Muscle of arm (tissue), 1 donor: ENCODE measurements at regions not wholly inside any gene's neighbourhood (a gene's known extent, or its start where the extent isn't known, plus 50 kb on each side); places are given as distances from the start of the nearest gene placed in this dataset.
"Not testable (repeated sequence)": the region's sequence is repeated elsewhere in the genome, so short reads cannot be mapped to it uniquely, and the experiment has no call there.

Experiments used
- DNase-seq: peaks from one replicate; pipeline ENCODE4 v3.0.0-alpha.2; 2013

DNA sequence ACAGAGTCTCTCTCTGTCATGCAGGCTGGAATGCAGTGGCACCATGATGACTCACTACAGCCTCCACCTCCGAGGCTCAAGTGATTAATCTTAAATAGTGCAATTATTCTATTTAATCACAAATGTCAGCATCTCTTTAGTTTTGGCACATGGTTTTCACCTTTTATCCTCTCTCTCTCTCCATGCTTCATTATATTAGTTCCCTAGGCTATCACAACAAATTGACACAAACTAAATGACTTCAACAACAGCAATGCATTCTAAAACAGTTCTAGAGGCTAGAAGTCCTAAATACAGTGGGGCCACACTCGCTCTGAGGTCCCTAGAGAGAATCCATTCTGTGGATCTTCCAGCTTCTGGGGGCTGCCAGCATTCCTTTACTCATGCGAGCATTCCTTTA lies 178.2 kb upstream of the ZNG1F start:
- DNase-seq, result not testable (repeated sequence)

DNA sequence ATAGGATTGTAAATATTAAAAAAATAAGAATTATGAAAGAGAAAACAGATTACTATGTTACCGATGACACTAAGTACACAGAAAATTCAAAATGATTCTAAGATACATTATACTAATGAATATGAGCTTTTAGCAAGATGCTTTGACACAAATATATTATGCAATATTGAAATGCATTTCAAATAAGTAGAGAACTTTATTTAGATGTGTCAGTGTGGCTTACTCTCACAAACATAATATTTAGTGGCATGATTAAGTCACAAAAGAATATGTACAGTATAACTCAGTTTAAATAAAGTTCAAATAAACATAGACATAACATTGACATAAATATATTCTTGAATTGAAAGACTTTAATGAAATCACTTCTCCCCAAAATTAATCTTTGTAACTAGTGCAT lies 172.7 kb upstream of the ZNG1F start:
- DNase-seq, result not testable (repeated sequence)

DNA sequence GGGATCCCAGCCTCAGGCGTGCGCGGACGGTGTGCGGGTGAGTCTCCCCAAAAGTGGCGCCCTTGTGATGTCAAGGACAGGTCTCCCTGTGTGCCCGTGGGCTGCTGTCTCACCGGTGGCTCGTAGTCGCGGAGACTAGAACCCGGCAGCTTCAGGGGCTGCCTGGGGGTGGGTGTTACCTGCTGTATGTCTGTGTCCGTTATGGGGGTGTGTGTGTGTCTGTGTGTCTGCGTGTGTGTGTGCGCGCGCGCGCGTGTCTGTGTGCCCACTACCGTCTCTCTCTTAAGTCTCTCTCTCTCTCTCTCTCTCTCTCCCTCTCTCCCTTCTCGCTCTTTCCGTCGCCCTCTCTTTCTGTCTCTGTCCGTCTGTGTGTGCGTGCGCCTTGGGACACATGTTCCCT lies 170.0 kb upstream of the ZNG1F start:
- DNase-seq, result peak; percentile 38

DNA sequence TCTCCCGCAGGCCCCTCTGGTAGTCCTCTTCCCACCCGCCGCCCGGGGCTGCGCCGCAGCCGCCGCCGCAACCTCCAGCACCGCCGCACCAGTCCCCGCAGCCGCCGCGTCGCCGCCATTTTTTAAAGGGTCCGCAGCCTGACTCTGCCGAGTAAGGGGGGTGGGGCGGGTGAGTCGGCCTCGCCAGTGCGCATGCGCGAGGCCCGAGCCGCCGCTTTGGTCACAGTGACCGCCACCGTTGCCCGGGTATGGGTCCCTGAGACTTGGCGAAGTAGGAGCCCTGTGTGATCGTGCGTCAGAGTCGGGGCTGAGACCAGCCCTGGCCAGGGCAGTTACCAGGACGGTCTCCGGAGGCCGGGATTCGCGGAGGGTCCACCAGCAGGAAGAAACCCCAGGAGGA lies 169.6 kb upstream of the ZNG1F start:
- peak; percentile 81 for DNase-seq

DNA sequence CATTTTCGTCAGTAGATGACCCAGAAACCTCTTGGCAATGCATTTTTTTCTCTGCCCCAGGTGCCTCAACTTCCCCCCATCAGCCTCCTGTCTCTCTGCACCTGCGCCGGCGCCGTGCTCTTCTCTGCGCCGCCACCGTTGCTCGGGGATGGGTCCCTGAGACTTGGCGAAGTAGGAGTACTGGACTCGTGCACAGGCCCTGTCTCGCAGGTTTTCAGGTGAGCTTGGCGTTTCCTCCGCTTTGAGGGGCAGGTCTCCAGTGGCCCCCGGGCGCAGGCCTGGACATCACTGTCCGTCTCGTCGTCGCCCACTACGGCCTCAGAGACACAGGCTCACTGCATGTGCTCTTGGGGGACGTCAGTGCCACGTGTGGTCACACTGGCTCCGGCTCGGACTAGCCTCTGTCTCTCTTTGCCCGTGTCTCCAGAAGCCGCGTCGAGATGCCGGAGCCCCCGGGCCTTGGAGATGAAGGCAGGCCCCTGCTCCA lies 168.8 kb upstream of the ZNG1F start:
- not testable (repeated sequence) for DNase-seq

DNA sequence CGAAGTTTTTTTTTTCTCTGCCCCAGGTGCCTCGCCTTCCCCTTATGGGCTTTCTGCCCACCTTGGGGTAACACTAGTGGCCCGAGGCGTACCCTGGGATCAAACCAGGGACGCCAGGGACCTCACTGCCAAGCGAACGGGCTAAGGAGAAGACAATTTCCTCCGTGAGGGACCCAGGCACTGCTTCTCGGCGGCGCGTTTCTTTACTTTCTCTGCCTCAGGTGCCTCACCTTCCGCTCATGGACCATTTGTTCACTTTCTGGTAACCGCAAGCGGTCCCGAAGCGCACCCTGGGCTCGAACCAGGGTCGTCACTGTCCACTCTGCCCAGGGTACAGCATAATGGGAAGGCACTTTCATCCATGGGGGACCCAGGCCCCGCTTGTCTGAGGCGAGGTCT lies 168.2 kb upstream of the ZNG1F start:
- DNase-seq, result not testable (repeated sequence)

DNA sequence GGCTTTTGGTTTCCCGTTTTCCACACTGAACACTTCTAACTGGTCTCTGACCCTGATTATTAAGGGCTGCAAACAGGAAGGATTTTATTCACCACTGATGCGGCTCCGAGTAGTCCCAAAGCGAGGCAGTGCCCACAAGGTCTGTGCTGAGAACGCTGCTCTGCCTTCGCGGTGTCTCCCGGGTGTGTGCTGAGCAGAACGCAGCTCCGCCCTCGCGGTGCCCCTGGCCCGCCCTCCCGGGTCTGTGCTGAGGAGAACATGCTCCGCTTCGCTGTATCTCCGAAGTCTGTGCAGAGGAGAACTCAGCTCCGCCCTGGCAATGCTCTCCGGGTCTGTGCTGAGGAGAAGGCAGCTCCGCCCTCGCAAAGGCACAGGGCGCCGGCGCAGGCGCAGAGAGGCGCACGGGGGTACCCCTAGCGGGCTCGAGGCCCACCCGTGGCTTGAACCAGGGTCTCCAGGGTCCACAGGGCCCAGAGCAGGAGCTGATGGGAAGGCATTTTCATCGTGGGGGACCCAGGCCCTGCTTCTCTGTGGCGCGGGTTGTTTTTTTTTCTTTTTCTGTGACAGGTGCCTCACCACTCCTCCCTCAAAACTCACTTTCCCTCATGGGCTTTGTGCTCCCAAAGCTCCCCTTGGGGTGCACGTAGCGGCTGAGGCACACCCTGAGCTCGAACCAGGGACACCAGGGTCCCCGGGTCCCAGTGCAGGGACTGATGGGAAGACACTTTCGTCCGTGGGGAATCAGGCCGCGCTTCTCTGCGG lies 167.7 kb upstream of the ZNG1F start:
- peak; percentile 41 for DNase-seq

DNA sequence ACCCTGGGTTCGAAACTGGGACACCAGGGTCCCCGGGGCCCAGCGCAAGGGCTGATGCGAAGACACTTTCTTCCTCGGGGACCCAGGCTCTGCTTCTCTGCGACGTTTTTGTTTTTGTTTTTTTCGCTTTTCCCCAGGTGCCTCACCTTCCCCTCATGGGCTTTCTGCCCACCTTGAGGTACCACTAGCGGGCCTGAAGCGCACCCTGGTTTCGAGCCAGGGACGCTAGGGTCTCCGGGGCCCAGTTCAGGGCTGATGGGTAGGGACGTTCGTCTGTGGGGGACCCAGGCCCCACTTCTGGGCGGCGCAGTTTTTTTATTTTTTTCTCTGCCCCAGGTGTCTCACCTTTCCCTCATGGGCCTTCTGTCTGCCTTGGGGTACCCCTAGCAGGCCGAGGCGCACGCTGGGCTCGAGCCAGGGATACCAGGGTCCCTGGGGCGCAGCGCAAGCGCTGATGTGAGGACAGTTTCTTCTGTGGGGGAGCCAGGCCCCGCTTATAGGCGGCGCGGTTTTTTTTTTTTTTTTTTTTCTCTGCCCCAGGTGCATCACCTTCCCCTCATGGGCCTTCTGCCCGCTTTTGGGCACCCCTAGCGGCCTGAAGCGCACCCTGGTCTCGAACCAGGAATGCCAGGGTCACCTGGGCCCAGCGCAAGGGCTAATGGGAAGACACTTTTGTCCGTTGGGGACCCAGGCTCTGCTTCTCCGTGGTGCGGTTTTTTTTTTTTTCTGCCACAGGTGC lies 166.8 kb upstream of the ZNG1F start:
- not testable (repeated sequence) for DNase-seq

DNA sequence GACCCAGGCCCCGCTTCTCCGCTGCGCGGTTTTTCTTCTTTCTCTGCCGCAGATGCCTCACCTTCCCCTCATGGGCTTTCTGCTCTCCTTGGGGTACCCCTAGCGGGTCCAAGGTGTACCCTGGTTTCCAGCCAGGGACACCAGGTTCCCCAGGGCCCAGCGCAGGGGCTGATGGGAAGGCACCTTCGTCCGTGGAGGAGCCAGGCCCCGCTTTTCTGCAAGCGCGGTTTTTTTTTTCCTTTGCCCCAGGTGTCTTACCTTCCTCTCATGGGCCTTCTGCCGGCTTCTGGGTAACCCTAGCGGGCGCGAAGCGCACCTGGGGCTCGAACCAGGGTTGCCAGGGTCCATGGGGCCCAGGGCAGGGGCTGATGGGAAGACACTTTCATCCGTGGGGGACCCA lies 165.9 kb upstream of the ZNG1F start:
- DNase-seq, result not testable (repeated sequence)

DNA sequence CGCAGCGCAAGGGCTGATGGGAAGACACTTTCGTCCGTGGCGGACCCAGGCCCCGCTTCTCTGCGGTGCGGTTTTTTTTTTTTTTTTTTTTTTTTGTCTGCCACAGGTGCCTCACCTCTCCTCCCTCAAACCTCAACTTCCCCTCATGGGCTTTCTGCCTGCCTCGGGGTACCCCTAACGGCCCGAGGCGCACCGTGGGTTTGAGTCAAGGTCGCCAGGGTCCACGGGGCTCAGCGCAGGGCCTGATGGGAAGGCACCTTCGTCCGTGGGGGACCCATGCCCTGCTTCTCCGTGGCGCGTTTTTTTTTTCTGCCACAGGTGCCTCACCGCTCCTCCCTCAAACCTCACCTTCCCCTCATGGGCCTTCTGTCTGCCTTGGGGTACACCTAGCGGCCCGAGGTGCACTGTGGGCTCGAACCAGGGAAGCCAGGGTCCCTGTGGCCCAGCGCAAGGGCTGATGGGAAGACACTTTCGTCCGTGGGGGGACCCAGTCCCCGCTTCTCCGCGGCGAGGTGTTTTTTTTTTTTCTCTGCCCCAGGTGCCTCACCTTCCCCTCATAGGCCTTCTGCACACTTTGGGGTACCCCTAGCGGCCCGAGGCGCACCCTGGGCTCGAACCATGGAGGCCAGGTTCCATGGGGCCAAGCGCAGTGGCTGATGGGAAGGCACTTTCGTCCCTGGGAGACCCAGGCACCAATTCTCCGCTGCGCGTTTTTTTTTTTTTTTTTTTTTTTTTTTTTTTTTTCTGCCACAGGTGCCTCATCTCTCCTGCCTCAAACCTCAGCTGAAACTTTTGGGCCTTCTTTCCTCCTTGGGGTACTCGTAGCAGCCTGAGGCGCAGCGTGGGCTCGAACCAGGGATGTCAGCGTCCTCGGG lies 165.2 kb upstream of the ZNG1F start:
- not testable (repeated sequence) for DNase-seq

DNA sequence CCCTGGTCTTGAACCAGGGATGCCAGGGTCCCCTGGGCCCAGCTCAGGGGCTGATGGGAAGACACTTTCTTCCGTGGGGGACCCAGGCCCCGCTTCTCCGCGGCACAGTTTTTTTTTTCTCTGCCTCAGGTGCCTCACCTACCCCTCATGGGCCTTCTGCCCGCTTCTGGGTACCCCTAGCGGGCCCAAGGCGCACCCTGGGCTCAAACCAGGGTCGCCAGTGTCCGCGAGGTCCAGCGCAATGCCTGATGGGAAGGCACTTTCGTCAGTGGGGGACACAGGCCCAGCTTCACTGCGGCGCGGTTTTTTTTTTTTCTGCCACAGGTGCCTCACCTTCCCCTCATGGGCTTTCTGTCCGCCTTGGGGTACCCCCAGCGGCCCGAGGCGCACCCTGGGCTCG lies 163.9 kb upstream of the ZNG1F start:
- not testable (repeated sequence) for DNase-seq

DNA sequence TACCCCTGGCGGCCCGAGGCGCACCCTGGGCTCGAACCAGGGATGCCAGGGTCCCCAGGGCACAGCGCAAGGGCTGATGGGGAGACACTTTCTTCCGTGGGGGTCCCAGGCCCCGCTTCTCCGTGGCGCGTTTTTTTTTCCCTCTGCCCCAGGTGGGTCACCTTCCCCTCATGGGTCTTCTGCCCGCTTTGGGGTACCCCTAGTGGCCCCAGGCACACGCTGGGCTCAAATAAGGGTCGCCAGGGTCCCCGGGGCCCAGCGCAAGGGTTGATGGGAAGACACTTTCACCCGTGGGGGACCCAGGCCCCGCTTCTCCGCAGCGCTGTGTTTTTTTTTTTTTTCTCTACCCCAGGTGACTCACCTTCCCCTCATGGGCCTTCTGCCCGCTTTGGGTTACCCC lies 163.3 kb upstream of the ZNG1F start:
- DNase-seq, result not testable (repeated sequence)

DNA sequence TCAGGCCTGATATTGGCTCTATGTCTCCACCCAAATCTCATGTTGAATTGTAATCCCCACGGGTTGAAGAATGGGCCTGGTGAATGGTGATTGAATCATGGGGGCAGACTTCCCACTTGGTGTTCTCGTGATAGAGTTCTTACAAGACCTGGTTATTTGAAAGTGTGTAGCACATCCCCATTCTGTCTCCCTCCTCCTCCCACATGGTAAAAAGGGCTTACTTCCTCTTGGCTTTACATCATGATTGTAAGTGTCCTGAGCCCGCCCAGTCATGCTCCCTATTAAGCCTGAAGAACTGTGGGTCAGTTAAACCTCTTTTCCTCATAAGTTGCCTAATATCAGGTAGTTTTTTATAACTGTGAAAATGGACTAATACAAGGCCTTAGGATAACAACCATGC lies 158.8 kb upstream of the ZNG1F start:
- not testable (repeated sequence) for DNase-seq

DNA sequence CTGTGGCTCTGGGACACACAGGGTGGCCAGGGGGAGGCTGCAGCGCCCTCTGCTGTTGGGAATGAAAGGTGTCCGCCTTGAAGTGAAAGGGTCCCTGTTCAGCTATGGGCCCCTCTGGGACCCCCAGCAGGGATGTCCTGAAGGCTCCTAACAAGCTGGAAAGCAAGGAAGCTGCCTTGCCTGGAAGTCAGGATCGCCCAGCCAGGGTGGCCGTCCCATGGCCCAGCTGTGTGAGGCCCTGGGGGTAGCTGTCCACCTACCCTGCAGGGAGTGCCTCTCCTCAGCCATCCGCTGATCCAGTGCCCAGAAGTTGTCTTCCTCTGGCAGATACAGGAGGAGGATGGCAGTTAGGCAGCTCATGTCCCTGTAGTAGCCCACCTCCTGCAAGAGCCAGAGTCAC lies 143.4 kb upstream of the ZNG1F start:
- DNase-seq, result not testable (repeated sequence)

DNA sequence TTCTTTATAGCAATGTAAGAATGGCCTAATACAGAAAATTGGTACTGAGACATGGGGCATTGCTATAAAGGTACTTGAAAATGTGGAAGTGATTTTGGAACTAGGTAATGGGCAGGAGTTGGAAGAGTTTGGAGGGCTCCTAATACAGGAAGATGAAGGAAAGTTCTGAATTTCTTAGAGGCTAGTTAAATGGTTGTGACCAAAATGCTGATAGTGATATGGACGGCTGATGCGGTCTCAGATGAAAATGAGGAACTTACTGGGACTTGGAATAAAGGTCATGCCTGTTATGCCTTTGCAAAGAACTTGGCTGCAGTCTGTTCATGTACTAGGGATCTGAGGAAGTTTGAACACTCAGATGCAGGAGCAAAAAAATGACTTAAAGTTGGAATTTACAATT lies 132.2 kb upstream of the ZNG1F start:
- DNase-seq, result not testable (repeated sequence)

DNA sequence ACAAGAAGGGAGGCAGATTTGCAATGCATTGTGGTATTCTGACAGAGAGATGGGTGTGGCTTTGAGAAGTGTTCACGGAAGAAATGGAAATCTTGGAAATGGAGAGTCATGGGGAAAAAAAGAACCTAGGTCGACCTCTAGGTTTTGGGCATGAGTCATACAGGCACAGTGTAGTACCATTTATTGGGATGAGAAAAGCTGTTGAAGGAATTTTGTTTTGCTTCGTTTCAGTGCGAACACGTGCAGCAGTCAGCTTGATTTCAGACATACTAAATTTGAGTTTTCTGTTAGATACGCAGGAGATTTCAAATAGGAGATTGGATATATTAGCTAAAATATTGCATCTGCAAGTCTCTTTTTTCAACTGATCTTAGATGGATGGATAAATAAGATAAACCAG lies 119.8 kb upstream of the ZNG1F start:
- DNase-seq, result not testable (repeated sequence)

DNA sequence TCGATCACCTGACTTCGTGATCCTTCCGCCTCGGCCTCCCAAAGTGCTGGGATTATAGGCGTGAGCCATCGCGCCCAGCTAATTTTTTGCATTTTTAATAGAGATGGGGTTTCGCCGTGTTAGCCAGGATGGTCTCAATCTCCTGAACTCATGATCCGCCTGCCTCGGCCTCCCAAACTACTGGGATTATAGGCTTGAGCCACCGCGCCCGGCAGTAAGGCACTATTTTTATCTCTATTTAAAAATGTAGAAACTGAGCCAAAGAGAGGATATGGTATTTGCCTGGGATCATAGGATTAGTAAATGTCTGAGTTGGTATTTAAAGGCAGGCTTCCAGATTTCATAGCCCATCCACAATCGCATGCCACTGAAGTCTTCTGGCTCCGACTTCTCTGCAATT lies 96.6 kb upstream of the ZNG1F start:
- DNase-seq, result not testable (repeated sequence)

DNA sequence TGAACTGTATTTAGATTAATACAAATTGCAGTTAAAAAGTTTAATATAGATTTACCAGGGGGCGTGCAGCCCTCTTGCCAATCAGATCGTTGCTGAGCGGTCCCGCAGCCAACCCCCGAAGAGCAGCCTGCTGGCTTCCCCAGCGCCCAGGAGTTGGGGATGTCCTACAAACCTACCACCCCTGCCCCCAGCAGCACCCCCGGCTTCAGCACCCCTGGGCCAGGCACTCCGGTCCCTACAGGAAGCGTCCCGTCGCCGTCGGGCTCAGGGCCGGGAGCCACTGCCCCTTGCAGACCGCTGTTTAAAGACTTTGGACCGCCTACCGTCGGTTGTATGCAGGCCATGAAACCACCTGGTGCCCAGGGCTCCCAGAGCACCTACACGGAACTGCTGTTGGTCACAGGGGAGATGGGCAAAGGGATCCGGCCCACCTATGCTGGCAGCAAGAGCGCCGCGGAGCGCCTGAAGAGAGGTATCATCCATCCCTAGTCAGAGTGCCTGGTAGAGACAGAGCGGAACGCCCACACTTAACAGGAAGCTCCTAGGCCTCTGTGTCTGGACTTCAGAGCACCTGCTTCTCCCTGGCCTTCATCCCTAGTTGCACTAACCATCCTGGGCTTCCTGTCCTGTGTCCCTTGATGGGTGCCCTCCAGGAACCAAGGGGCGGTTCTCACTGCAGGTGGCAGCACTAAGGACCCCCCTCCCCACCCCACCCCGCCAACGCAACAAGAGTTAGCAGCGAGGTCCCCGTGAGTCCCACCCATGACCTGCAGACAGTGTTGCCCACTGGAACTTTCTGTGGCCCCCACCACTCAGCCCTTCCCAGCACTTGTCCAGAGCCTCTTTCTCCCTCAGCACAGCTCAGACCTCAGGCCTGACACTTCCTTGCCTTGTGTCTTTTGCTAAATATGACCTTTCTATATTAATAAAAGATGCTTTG lies 91.5 kb upstream of the ZNG1F start:
- not testable (repeated sequence) for DNase-seq

DNA sequence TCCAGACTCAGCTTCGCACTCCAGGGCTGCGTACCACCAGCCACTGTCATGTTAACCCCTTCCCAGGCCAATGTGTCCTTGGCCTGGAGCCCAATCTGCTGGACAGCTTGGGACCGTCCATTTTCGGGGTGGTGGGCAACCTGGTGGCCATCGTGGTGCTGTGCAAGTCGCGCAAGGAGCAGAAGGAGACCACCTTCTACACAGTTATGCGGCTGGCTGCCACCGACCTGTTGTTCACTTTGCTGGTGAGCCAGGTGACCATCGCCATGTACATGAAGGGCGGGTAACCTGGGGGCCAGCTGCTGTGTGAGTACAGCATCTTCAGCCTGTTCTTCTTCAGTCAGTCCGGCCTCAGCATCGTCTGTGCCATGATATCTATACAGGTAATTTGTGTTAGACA lies 90.3 kb upstream of the ZNG1F start:
- DNase-seq, result not testable (repeated sequence)

DNA sequence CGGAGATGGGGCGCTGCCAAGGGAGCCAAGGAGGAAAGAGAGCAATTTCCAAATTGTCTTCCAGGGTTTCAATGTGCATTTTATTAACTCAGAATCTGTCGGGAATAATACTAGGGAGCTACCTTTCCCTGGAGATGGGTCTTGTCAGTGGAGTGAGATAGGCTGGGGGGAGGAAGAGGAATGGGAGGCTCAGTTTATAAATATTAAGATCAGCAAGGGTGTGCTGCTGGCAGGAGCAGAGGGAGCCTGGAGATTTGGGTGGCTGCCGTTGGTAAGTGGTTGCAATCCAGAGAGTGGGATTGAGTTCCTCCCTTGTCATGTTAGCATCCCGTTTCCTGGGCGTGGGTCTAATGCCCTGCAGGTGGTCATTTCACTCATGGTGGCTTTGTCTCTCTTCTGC lies 89.9 kb upstream of the ZNG1F start:
- DNase-seq, result not testable (repeated sequence)
